LHCN-M2 (cell line): ENCODE measurements at regions not wholly inside any gene's neighbourhood (a gene's known extent, or its start where the extent isn't known, plus 50 kb on each side); places are given as distances from the start of the nearest gene placed in this dataset.

Experiments
- DNase-seq: peaks from one replicate; pipeline ENCODE4 v3.0.0-alpha.2; 2012; ENCODE audit warnings: low read depth

DNA sequence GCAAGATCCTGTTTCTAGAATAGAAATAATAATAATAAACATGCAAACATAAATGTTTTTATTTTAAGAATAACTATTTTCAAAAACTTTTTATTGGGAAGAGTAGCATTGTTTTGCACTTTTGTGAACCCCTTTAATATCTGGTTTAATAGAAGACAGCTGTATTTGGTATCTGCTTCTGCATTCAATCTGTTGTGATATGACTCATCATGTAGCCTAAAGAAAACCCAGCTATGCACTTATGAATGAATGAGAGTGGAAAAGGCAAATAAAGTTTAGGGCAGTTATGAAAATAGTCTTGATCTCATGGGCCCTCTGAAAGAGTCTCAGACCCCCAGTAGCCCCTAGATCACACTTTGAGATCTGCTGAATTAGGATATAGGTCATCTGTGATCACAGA lies 100.4 kb upstream of the PPP2R3A start:
- DNase-seq: peak; percentile 66

DNA sequence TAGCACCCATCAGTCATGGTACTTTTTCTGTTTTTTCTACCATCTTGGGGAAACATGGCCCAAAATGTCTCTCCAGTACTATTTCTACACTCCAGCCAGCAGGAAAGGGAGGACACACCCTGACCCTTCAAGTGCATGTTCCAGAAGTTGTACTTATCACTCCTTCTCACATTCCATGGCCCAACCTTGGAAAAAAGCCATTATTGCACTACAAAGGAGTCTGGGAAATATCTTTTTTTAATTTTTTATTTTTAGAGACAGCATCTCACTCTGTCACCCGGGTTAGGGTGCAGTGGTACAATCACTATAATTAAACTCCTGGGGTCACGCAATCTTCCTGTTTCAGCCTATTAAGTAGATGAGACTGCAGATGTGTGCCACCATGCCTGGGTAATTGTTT lies 100.0 kb upstream of the PPP2R3A start:
- DNase-seq: peak; percentile 47

DNA sequence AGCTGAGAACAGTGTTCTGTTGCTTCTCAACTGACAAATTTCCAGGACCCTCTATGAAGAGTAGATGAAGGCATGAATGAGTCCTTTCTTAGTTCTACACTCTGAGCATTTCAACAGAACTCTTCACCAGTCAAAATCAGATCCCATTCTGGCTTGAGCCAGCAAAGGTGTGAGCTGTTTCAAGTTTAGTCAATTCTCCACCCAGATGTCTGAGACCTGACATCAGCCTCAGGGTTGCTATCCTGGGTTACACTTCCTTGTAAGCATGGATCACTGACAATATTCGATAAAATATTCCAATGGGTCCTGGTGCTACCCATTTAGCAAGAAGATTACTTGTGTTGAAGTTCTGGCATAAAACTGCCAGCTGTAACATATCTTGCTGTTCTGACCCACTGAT lies 97.6 kb upstream of the PPP2R3A start:
- DNase-seq: no peak

DNA sequence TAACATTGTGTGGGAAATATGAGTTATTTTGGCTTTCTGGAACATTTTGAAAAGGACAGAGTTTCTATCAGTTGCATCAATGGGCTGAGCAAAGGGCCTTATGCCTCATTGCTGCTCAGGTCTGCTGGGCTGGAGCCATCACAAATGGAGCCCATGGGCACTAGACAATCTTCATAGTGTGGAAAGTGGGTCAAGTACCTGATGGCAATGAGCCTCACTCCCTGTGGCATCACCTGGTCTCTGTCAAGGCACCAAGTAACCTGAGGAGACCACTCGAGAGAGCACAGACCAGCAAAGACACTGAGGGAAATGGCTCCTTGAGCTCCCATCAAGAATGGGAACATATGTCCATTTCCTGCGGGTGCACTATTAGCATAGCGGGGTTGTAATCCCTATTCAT lies 96.7 kb upstream of the PPP2R3A start:
- DNase-seq: no peak

DNA sequence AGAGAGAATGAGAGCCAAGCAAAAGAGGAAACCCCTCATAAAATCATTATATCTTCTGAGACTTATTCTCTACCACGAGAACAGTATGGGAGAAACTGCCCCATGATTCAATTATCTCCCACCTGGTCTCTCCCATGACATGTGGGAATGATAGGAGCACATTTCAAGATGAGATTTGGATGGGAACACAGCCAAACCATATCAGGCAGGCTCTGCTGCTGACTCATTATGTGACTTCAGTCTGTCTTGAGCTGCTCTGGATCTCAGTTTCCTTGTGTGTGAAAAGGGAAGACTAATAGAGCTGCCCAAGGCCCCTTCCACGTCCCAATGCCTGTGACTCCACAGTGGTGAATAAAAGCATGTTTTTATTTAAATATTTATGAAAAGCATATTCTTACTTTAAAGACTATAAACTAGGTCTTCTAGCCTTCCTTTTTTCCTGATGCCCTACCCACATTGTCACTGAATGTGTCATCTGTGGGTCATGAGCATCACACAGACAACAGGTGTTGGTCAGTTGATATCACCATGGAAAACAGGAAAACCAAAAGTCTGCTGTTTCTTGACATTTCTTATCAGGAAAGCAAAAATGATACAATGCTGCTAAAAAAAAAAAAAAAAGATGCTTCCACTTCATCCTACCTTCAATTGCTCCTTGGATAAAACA lies 96.0 kb upstream of the PPP2R3A start:
- DNase-seq: peak; percentile 95

DNA sequence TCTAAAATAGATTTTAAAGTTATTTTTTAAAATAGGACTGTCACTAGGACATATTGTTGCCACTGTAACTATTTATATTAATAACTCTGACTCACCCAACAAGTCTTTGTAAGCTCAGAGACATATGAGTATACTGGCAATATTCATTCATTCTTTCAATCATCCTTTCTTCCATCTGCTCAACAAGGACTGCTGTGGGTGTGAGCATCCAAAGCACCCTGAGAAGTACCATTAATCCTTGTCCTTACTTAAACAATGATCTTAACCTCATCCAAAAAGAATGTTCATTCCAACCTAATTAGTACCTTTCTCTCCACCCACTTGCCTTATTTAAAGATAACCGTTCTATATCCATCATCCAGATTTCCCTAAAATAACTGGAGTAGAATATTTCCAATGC lies 94.2 kb upstream of the PPP2R3A start:
- peak; percentile 66 for DNase-seq

DNA sequence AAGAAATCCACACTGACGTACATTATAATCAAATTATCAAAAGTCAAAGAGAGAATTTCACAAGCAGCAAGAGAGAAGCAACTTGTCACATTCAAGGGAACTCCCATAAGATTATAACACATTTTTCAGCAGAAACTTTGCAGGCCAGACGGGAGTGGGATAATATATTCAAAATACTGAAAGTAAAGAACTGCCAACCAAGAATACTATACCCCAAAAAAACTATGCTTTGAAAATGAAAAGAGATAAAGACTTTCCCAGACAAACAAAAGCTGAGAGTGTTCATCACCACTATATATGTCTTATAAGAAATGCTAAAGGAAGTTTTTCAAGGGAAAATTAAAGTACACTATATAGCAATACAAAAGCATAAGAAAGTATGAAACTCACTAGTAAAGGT lies 91.5 kb upstream of the PPP2R3A start:
- no peak for DNase-seq

DNA sequence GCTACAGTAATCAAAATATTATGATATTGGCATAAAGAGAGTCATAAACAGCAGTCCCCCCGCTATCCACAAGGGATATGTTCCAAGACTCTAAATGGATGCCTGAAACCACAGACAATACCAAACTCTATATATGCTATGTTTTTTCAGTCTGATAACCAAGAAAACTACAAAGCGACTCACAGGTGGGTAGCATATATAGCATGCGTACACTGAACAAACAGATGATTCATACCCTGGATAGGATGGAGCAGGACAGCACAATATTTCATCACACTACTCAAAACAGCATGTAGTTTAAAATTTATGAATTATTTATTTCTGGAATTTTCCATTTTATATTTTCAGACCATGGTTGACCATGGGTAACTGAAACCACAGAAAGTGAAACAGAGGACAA lies 87.0 kb upstream of the PPP2R3A start:
- no peak for DNase-seq

DNA sequence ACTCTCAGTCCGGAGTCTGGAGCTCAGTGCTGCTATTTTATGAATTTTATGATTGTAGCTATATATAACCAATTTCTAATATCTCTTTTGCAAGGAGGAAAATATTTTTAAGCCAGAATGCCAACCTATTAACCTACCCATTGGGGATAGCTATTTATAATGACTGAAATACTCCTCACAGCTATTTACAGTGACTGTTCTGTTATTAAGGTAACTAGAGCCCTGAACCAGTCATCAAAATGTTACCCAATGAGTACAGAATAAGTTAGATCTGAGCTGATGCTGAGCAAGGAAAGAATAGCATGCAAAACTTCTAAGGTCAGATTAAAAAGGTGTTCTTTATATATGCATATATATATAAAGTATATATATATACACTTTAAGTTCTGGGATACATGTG lies 79.6 kb upstream of the PPP2R3A start:
- DNase-seq: no peak

DNA sequence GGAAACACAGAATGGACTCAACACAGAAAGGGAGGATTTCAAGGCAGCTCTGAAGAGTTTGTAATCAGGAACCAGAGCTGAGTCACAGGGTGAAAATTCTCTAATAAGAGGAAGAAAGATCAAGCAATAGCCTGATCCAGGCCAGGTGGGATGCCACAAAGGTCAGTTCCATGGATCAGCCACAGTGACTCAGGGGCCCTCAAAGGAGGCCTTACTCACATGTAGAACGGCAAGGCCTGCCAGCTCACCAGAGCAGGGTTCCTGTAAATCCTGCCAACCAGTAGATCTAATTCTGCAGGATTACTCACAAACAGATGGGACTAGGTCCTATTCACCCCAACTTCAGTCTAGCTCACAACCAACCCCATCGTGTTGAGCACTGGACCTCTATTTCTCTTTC lies 78.3 kb upstream of the PPP2R3A start:
- peak; percentile 98 for DNase-seq

DNA sequence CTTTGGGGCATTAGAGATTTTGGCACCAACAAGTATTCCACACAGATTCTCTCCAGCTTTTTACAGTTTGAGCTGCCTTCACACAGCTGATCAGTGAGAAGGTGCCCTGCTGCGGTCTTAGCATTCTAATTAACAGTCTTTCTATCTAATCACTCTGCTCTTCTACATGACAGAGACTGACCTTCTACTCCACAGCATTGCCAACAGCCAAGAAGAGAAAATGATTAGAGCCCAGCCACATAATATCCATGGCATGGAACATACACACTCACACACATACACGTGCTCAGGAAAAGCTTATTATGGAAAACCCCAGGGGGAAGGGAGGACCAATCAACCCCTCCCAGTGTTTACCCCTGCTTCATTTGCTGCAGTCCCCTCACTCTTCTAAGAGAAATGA lies 76.1 kb upstream of the PPP2R3A start:
- no peak for DNase-seq

DNA sequence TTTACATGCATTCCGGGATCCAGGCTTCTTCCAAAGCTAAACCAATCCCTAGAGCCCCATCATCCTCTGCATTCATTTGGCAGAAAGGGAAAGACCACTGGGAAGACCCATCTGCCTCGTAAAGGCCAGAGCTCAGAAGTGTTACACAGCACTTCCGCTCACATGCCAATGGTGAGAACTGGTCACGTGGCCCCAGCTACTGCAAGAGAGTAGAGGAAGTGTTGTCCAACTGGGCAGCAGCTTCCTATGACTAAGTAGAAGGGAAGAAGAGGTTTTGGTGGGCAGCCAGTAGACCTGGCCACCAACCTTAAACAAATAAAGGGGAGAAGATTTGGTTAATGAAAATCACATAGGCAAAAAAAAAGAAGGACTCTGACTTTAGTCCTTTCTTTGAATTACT lies 74.4 kb upstream of the PPP2R3A start:
- no peak for DNase-seq

DNA sequence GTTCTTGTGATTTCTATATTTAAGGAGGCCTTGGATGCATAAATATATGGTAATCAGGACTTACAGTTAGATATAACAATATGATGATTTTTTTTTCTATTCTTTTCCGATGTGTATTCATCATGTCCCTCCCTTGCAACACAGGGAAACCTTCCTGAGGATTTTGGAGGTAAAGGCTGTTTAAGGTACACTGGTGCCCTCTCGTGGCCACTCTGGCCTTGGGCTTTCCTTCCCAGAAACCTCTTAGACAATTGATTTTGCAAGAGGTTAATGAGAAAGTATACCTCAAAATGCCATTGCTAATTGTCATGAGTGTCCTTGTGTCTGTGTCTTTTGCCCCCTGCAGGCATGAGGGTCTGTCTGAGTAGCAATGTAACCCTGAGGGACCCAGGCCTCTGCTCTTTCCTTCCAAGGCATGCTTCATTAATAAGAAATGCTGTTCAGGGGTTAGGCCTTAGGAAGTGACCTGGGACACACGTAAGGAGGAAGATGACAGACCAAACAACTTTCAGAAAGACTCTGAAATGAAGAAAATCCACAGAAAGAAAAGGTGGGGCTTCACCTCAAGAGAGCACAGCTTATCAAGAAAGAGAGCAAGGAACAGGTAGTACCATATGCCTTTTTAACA lies 70.3 kb upstream of the PPP2R3A start:
- peak; percentile 84 for DNase-seq

DNA sequence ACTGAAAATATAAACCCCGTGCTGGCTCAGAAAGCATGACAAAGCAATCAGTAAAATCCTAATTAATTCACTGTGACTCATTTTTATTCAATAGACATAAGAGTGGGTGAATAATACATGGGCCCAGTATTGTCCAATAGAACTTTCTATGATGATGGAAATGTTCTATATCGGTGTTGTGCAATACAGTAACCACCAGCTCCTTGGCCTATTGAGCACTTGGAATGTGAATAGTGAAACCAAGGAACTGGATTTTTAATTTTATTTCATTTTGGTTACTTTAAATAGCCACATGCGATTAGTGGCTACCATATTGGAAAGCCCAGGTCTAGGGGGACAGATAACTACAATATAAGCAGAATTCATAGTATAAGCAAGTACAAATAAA lies 69.8 kb upstream of the PPP2R3A start:
- DNase-seq: peak; percentile 31

DNA sequence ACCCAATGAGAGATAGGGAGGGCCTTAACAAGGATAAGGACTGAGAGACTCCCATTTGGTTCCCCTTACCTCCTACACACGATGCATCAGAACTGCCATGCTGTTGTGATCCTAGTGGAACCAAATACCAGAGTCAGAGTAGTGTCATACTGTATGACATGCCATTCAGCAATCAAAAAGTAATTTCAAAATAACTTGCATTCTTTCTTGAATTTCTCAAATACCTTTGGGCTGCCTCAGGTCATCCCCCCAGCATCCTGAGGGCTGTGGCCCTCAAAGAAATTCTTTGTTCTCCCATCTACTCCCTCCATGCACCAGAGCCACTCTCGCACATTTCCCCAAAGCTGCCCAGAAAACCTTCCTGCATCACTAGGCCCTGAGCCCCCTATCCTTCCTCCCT lies 68.9 kb upstream of the PPP2R3A start:
- DNase-seq: peak; percentile 60

DNA sequence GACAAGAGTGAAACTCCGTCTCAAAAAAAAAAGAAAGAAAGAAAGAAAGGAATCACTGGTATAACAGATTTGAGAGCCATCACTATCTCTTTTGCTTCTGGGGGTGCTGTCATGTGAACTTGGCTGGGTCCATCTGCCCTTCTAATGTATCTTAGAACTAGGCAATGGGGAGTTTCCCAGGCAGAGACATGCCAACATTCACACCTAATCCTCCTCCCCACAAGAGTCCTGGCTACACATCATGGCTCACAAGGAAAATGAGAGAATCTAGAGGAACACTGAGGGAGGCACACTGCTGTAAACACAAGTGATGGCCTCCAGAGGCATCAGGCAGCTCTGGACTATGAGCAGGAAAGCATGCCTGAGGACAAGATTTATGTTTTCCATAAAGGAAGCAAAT lies 67.8 kb upstream of the PPP2R3A start:
- DNase-seq: no peak

DNA sequence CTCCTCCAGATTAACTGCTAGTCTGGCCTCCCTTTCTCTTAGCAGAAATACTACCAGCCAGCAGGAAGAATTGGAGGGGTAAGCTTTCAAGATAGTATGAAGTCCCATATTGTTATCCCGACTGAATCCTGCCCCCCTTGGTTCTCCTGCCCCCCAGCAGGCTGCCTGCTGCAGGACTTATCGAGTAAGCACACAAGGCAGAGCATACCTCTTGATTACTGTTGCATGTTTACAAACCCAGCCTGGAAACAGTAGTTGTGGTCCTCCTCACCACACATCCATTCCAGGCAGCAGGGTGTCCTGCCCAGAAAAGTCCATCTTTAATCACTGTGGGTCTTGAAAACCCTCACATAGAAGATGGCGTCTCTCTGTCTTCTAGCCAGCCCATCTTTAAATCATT lies 66.8 kb upstream of the PPP2R3A start:
- DNase-seq: no peak

DNA sequence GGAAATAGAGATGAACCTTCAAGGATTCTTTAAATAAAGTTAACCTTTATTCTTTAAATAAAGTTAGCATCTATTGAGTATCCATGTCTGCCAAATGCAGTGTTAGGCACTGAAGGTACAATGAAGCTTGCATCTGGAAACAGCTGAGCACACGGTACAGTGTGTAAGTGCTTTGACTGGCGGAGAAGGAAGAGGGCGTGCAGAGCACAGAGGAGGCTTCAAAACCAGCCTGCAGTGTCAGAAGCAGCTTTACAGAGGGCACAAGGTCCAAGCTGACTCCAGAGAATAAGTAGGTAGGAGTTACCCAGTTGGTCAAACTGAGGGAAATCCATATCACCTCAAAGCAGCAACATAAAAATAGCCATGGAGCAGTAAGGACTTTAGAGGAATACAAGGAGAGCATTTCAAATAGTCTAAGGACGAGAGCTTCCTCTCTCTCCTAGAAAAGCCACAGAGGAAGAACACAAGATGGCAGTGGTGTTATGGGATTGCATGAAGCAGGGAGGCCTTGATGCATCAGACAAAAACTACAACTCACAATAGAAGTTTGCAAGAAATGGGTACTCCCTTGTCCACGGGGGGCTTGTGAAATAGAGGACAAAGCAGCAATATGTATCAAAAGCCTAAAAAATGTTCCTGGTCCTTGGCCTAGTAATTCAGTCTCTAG lies 60.3 kb upstream of the PPP2R3A start:
- DNase-seq: peak; percentile 42

DNA sequence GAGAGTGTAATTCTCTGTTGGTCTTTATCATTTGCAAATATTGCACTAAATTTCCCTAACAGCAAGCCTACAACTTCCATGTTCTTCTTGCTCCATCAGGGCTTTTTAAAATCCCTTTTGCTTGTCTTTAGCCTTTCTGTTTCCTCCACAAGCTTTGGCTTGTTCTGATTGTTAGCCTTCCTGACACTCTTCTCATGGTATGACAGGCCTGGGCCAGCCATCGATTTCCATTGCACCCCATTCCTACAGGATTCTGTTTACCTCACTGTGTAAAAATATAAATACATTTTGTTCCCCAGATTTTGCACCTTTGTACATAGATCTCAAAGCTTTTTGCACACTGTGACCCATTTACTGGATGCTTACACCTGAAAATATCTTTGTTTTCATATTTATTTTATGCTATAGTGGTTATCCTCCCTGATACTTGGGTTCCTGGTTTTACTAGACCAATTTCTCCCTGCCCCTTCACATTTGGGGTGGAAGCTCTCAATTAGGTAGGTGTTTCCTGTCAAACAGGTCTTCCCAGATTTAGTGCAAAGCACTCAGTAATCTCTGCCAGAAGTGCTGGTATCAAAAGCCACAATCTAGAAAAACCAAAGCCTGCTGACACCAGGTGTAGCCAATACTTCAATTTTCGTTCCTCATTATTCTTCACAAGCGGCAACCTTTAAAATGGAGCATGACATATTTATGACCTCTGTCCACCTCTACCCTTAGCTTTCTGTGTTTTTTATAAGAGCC lies 57.9 kb upstream of the PPP2R3A start:
- DNase-seq: no peak

DNA sequence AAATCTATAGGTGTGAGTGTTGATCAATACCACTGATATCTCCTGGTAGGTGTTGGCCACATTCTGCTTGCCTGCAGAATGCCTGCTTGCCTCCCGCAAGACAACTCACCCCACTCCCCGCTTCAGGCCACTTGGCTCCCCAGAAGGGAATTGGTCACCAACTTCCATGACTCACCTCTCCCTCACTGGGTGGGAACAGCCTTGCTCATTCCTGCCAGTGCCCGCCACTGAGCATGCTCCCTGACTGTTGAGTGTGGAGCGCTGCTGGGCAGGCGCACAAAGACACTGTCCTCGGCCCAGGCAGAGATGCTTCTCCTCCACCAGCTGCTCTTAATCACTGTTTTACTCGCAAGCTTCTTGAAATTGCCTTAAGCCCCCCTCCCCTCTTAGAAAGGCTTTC lies 57.3 kb upstream of the PPP2R3A start:
- peak; percentile 35 for DNase-seq

DNA sequence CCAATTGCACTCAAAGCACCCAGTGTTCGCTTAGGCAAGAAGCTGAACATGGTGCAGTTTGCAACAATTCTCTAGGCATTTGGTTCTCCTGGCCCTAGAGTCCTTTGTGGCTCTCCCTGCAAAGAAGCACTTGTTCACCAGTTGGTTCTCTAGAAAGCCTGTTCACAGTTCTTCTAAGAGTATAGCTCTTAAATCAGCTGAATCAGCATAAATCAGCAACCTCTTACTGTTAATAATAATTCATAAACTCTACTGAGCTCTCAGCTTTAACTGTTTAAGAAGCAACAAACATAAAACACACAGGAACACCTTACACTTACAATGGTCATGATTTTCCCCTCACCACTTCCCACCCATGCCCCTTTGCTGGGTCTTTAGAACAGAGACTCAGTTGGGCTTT lies 56.8 kb upstream of the PPP2R3A start:
- DNase-seq: no peak

DNA sequence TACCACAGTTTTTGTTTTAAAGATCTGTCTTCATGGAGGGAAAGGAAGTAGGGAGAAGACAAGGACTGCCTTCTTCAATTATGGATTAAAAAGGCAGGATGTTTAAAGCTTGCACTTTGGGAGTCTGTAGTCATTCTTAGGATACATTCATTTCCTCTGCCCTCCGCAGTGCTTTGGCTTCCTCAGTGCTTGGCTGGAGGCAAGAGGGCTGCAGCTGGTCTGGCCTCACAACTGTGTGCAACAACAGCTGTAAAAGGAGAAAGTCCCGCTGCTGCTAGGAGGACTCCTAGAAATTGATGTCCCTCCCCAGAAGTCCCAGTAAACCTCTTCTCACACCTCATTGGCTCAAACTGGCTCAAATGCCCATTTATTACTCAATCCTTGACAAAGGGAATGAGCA lies 54.4 kb upstream of the PPP2R3A start:
- no peak for DNase-seq

DNA sequence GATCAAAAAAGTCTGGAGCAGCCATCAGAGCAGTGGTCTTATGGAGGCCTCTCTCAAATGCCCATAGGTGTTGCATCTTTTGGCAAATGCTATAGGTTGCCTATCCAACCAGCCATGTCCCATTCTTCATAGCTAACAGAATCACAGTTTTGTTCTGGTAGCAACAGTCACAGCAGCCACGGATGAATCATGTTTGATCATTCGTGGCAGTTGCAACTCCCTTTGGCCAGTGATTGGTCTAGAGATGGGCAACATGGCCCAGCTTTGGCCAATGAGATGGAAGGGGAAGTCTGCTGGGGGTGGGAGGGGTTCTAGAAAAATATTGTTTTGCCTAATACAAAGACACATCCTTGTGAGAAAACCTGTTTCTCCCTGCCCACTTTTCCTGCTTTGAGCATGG lies 50.3 kb upstream of the PPP2R3A start:
- DNase-seq: no peak
